ENCODE measurements at regions not wholly inside any gene's neighbourhood (a gene's known extent, or its start where the extent isn't known, plus 50 kb on each side); places are given as distances from the start of the nearest gene placed in this dataset.

DNA sequence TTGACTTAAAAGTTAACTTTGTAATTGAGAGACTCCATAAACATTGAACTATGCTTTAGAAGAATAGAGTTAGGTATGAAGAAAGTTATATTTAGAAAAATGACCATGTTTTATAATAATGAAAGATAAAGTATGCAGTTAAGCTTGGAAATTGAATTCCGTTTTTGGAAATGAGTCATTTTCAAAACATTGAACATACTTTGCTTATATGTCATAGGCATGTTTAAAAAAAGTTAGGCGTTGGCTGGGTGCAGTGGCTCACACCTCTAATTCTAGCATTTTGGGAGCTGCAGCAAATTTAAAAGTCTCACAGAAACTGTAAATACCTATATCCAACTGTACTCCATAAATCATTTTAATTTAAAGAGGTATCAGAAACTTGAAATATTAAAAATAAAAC, 607.4 kb downstream of the CBLN2 start:
- in situ Hi-C loops (cut with MboI; ENCODE audit: low sequenced_read_pairs), result no loop called here

- in situ Hi-C loops (cut with MboI; ENCODE audit: low sequenced_read_pairs), result no loop called here
Measured at GRCh38 chr18:71919211-71919610, 624.9 kb downstream of the CBLN2 start.

DNA sequence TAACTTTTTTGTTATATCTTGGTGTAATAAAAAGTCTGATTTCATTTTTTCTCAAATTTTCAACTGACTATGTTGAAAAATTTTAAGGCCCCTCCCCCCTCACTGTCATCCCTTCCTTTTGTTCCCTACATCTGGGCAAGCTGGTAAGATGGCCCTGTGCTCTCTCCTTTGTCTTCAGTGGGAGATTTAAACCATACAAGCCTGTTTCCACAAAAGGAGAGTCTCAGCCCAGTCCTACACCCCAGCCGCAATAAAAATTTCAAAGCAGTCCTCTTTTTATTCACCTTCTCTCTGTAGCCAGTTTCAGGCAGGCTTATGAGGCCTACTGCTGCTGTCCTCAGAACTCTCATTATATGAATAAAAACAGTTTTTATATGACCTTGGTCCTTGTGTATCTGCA, 630.5 kb downstream of the CBLN2 start:
- in situ Hi-C loops (cut with MboI; ENCODE audit: low sequenced_read_pairs), result no loop called here

DNA sequence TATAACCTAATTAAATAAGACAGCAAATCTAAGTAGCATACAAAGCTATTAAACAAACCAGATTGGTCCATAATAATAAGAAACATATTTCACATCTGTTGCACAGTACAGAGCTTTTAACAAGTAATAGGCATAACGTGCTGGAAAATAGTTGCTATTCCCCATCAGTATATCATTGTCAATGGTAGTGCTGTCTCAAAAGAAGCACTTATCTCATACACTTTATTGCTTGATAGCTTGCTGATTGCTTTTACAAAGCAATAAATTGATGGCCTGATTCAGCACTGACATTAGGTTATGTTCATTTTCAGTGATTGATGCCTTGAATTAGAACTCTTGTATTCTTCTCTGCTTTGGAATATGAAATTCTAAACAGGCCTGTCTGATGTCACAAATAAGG, 641.7 kb downstream of the CBLN2 start:
- in situ Hi-C loops (cut with MboI; ENCODE audit: low sequenced_read_pairs), result no loop called here

- in situ Hi-C loops (cut with MboI; ENCODE audit: low sequenced_read_pairs), result no loop called here
Measured at GRCh38 chr18:71899707-71900472, 644.3 kb downstream of the CBLN2 start.

GRCh38 chr18:71899183-71899582, 645.0 kb downstream of the CBLN2 start:
- in situ Hi-C loops (cut with MboI; ENCODE audit: low sequenced_read_pairs), result no loop called here

- in situ Hi-C loops (cut with MboI; ENCODE audit: low sequenced_read_pairs), result no loop called here
Measured at GRCh38 chr18:71887509-71887908, 656.6 kb downstream of the CBLN2 start.

- in situ Hi-C loops (cut with MboI; ENCODE audit: low sequenced_read_pairs), result no loop called here
Measured at GRCh38 chr18:71878226-71878625, 665.9 kb downstream of the CBLN2 start.

DNA sequence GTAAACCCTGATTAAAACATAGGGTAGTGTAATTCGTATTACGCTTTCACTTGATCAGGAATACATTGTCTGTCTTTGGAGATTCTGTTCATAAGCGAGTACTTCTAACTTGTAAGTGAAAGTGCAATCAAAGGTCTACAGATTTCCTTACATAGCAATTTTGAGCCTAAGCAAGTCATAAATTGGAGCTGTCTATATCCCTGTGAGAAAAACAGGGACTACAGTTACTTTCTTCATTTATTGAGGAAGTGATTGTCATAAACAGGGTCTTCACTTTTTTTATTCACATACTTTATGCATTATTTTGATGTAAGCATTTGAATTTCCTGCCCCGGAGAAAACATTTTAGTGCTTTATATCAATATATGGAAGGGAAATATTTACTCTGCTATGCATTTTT, 670.4 kb downstream of the CBLN2 start:
- in situ Hi-C loops (cut with MboI; ENCODE audit: low sequenced_read_pairs), result no loop called here

GRCh38 chr18:71865888-71866287, 678.3 kb downstream of the CBLN2 start:
- in situ Hi-C loops (cut with MboI; ENCODE audit: low sequenced_read_pairs), result no loop called here

DNA sequence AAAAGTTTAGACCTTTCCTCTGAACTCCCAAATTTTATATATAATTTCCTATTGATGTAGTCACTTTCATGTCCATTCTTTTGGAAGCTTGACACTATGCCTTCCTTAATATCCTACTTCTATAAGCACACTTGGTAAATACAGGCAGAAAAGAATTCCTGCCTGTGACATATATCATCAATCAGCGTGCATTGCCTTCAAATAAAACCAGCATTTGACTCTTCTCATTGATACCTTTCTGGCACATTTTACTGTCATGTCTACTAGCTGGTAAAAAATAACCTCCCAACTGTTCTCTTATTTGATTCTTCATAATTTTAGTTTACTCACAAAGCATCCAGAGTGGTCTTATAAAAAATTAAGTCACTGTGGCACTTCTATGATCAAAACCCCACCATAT, 693.5 kb downstream of the CBLN2 start:
- in situ Hi-C loops (cut with MboI; ENCODE audit: low sequenced_read_pairs), result no loop called here

GRCh38 chr18:71849407-71849806, 694.7 kb downstream of the CBLN2 start:
- in situ Hi-C loops (cut with MboI; ENCODE audit: low sequenced_read_pairs), result no loop called here

DNA sequence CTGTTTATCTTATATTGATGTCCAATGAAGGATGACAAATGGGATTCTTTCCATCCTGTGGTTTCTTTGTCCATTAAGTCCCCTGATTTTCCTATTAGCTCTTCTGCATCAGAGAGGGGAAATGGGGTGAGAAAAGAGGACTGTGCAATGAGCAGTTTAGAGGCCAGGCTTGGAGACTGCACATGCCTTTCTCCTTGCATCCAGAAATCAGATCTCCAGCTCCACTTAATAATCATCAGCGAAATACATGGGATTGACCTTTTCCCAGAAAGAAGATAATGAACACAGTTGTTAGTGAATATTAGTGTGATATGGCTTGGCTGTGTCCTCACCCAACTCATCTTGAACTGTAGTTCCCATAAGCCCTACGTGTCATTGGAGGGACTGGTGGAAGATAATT, 697.4 kb downstream of the CBLN2 start:
- in situ Hi-C loops (cut with MboI; ENCODE audit: low sequenced_read_pairs), result no loop called here

DNA sequence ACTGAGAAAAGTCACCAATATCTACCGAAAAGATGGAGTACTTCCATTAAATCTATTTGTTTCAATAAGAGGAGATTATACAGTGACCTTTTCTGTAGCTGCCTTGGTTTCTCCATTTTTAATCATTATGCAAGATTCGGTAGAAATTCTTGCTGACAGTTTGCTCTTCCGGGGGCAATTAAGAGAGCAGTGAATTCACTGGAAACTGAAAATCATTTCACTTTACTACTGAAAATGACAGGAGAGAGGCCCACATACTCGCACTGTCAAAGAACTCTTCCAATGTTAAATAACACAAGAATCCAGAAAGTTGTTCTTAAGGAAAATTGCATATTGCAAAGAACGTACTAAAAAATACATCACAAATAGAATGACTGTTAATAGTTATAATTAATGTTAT, 699.3 kb downstream of the CBLN2 start:
- in situ Hi-C loops (cut with MboI; ENCODE audit: low sequenced_read_pairs), result no loop called here

DNA sequence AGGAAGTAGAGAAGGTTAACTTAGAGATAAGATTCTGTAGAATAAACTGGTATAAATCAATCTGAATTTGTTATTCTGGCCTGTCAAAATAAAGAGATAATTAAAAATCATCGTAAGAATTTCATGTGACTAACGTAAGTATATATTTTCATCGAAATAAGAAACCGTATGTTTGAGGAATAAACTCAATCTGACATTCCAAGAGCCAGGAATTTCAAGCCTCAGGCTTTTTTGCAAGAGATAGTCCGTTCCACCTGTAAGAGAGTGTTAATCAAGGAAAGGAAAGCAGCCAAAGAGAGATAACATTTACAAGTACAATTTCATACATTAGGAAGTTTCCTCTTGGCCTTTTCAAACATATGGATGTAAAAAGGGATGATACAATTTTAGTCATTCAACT, 701.5 kb downstream of the CBLN2 start:
- in situ Hi-C loops (cut with MboI; ENCODE audit: low sequenced_read_pairs), result no loop called here

- in situ Hi-C loops (cut with MboI; ENCODE audit: low sequenced_read_pairs), result no loop called here
Measured at GRCh38 chr18:71837547-71837946, 706.6 kb downstream of the CBLN2 start.

GRCh38 chr18:71832946-71833617, 711.1 kb downstream of the CBLN2 start:
- in situ Hi-C loops (cut with MboI; ENCODE audit: low sequenced_read_pairs), result no loop called here

DNA sequence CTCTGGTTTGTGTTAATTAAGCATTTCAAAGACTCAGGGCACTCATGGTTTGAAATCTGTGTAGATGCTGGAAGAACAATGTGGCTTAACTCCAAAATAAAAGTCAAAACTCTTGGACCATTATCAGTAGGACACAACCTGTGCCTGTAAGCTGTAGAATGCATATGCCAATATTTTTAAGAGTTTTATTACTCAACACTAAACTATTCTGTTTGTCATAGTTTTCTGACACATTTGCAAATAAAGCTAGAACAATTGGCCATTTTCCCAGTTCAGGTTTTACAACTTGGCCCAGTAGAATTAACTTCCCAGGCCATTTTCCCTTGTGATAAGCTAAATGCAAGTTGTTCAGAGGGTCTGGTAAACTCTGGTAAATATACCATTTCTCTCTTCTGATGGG, 713.1 kb downstream of the CBLN2 start:
- in situ Hi-C loops (cut with MboI; ENCODE audit: low sequenced_read_pairs), result no loop called here

- in situ Hi-C loops (cut with MboI; ENCODE audit: low sequenced_read_pairs), result no loop called here
Measured at GRCh38 chr18:71827301-71827700, 716.8 kb downstream of the CBLN2 start.

- in situ Hi-C loops (cut with MboI; ENCODE audit: low sequenced_read_pairs), result no loop called here
Measured at GRCh38 chr18:71815305-71815704, 728.8 kb downstream of the CBLN2 start.

GRCh38 chr18:71809711-71810110, 734.4 kb downstream of the CBLN2 start:
- in situ Hi-C loops (cut with MboI; ENCODE audit: low sequenced_read_pairs), result no loop called here

- in situ Hi-C loops (cut with MboI; ENCODE audit: low sequenced_read_pairs), result no loop called here
Measured at GRCh38 chr18:71808616-71809015, 735.5 kb downstream of the CBLN2 start.

- in situ Hi-C loops (cut with MboI; ENCODE audit: low sequenced_read_pairs), result no loop called here
Measured at GRCh38 chr18:71807586-71807985, 736.6 kb downstream of the CBLN2 start.
